ENCODE measurements at regions not wholly inside any gene's neighbourhood (a gene's known extent, or its start where the extent isn't known, plus 50 kb on each side); places are given as distances from the start of the nearest gene placed in this dataset.

- no peak for TF ChIP-seq CTCF (IDR thresholded peaks at IDR 0.05)
- TF ChIP-seq POLR2A (IDR thresholded peaks at IDR 0.05), result no peak
- no peak for TF ChIP-seq POLR2AphosphoS5 (IDR thresholded peaks at IDR 0.05; ENCODE audit: insufficient read depth in 1 of 2, low read depth in 1 of 2)
Observed at GRCh38 chr13:90623318-90624011, 724.0 kb upstream of the MIR17HG start.

Data from vagina (tissue), 2 donors.